Smooth muscle cell (in vitro differentiated cells): ENCODE measurements at regions not wholly inside any gene's neighbourhood (a gene's known extent, or its start where the extent isn't known, plus 50 kb on each side); places are given as distances from the start of the nearest gene placed in this dataset.

Source experiments
- DNase-seq: peaks from one replicate; lab custom pipeline; 2025; ENCODE audit not compliant: unreplicated experiment; lab: John Stamatoyannopoulos, UW
- H2AFZ ChIP-seq: fragments of 200-600 bp; sonication (generic); 2 replicates; pipeline ENCODE4 v1.6.0; 2016; ENCODE audit warnings: antibody characterized with exemption, low read depth, mild to moderate bottlenecking
- H3F3A ChIP-seq: fragments of 200-600 bp; sonication (generic); 2 replicates; pipeline ENCODE4 v1.6.0; 2017; ENCODE audit warnings: antibody characterized with exemption, low read depth
- H3K27ac ChIP-seq: fragments of 200-600 bp; sonication (generic); 2 replicates; pipeline ENCODE4 v1.5.1; 2016; ENCODE audit warnings: low read depth, mild to moderate bottlenecking
- H3K27me3 ChIP-seq: fragments of 200-600 bp; sonication (generic); 2 replicates; pipeline ENCODE4 v1.6.1; 2016; ENCODE audit warnings: low read depth, mild to moderate bottlenecking
- H3K36me3 ChIP-seq: fragments of 200-600 bp; sonication (generic); 2 replicates; pipeline ENCODE4 v1.5.1; 2016; ENCODE audit warnings: low read depth
- H3K4me1 ChIP-seq: fragments of 200-600 bp; sonication (generic); 2 replicates; pipeline ENCODE4 v1.5.1; 2016; ENCODE audit warnings: low read depth
- H3K4me2 ChIP-seq: fragments of 200-600 bp; sonication (generic); 2 replicates; pipeline ENCODE4 v1.6.0; 2016; ENCODE audit warnings: mild to moderate bottlenecking
- H3K4me3 ChIP-seq: fragments of 200-600 bp; sonication (generic); 2 replicates; pipeline ENCODE4 v1.5.1; 2016; ENCODE audit warnings: mild to moderate bottlenecking
- H3K79me2 ChIP-seq: fragments of 200-600 bp; sonication (generic); 2 replicates; pipeline ENCODE4 v1.6.0; 2016; ENCODE audit warnings: low read depth, mild to moderate bottlenecking
- H3K9ac ChIP-seq: fragments of 200-600 bp; sonication (generic); 2 replicates; pipeline ENCODE4 v1.6.0; 2016; ENCODE audit warnings: low read depth
- H3K9me3 ChIP-seq: fragments of 200-600 bp; sonication (generic); replicated peaks from 2 replicates; pipeline ENCODE4 v1.5.1; 2016; ENCODE audit warnings: low read depth
- H4K20me1 ChIP-seq: fragments of 200-600 bp; sonication (generic); 2 replicates; pipeline ENCODE4 v1.6.0; 2016; ENCODE audit warnings: low read depth
- CTCF ChIP-seq: fragments of 200-600 bp; sonication (generic); IDR thresholded peaks from 2 replicates; pipeline ENCODE4 v1.5.1; 2017; ENCODE audit warnings: borderline replicate concordance, mild to moderate bottlenecking, antibody characterized with exemption; ENCODE audit not compliant: insufficient read depth, poor library complexity, severe bottlenecking
- WGBS: methylation state at CpG from one replicate; pipeline ENCODE4 v1.1.7; 2016; ENCODE audit warnings: low lambda C conversion rate; 5-methylcytosine and 5-hydroxymethylcytosine counted together

- Histone ChIP-seq H3K27ac (no peak overlapping the region), H3F3A (no peaks in the 10 kb centered on the region)
- 92% methylated on average over 17 of the region's 17 CpGs for WGBS
These were observed 95.9 kb upstream of the FNDC3B start for GRCh38 chr3:171943262-171944117.

GRCh38 chr3:171944118-171945016 is 95.0 kb upstream of the FNDC3B start:
- TF ChIP-seq CTCF: no peak
- no peaks in the 10 kb centered on the region for H3K27me3 ChIP-seq
- H4K20me1 ChIP-seq: no peaks in the 10 kb centered on the region
- H3K4me2 ChIP-seq: peak overlapping the region; percentile 2
- no peak overlapping the region for H3K9ac ChIP-seq
- no peak overlapping the region for H3K4me3 ChIP-seq
- H3K36me3 ChIP-seq: no peaks in the 10 kb centered on the region
- peaks cover 5% of the 10 kb centered on the region for H3K4me1 ChIP-seq
- H3K79me2 ChIP-seq: peaks cover 4% of the 10 kb centered on the region
- no peak for DNase-seq
- H3F3A ChIP-seq: no peaks in the 10 kb centered on the region
- peak overlapping the region; percentile 81 for H2AFZ ChIP-seq
- no peaks in the 10 kb centered on the region for H3K9me3 ChIP-seq
- H3K27ac ChIP-seq: no peak overlapping the region
- WGBS: 34% methylated on average over 6 of the region's 6 CpGs

More at GRCh38 chr3:171943262-171944117, 95.9 kb upstream of the FNDC3B start:
- no peaks in the 10 kb centered on the region for H4K20me1 ChIP-seq
- H3K4me3 ChIP-seq: no peak overlapping the region
- H3K4me1 ChIP-seq: peaks cover 5% of the 10 kb centered on the region
- no peaks in the 10 kb centered on the region for H3K36me3 ChIP-seq
- H3K9me3 ChIP-seq: no peaks in the 10 kb centered on the region
- no peaks in the 10 kb centered on the region for H3K27me3 ChIP-seq
- no peak for DNase-seq
- H2AFZ ChIP-seq: peak overlapping the region; percentile 48
- no peak for TF ChIP-seq CTCF
- peak overlapping the region; percentile 2 for H3K4me2 ChIP-seq
- no peak overlapping the region for H3K9ac ChIP-seq
- peaks cover 2% of the 10 kb centered on the region for H3K79me2 ChIP-seq

- Histone ChIP-seq H3K4me2 (no peak overlapping the region), H3K4me1 (peaks cover 25% of the 10 kb centered on the region), H3K4me3 (no peak overlapping the region), H3K9me3 (no peaks in the 10 kb centered on the region), H3K27ac (no peak overlapping the region), H3F3A (no peaks in the 10 kb centered on the region), H4K20me1 (no peaks in the 10 kb centered on the region), H3K9ac (no peak overlapping the region), H3K27me3 (no peaks in the 10 kb centered on the region), H3K36me3 (no peaks in the 10 kb centered on the region), H2AFZ (no peak overlapping the region), H3K79me2 (peaks cover 4% of the 10 kb centered on the region)
- 71% methylated on average over 3 of the region's 3 CpGs for WGBS
- DNase-seq: no peak
- TF ChIP-seq CTCF: no peak
These were observed 90.7 kb upstream of the FNDC3B start for GRCh38 chr3:171948674-171949073.
